ENCODE measurements at regions not wholly inside any gene's neighbourhood (a gene's known extent, or its start where the extent isn't known, plus 50 kb on each side); places are given as distances from the start of the nearest gene placed in this dataset.

- Histone ChIP-seq H3K27me3 (ENCODE audit: control insufficient read depth in 2 of 2, insufficient read depth in 2 of 2, low read length in 2 of 2) (no peaks in the 10 kb centered on the region), H3K79me2 (ENCODE audit: control insufficient read depth, insufficient read depth, low read length) (no peaks in the 10 kb centered on the region), H3K9me1 (ENCODE audit: control insufficient read depth, insufficient read depth, low read length) (no peaks in the 10 kb centered on the region), H3K4me2 (ENCODE audit: insufficient read depth, low read length) (no peak overlapping the region), H3K4me1 (replicated peaks in 1 of 2; ENCODE audit: control insufficient read depth in 2 of 2, insufficient read depth in 2 of 2, low read length in 2 of 2) (no peaks in the 10 kb centered on the region), H3K9ac (ENCODE audit: insufficient read depth in 1 of 2, low read depth in 2 of 2, low read length in 2 of 2) (no peak overlapping the region), H3K27ac (ENCODE audit: extremely low read depth, low read depth, low read length) (no peak overlapping the region), H3K9me3 (replicated peaks; ENCODE audit: control insufficient read depth, insufficient read depth, low read depth, low read length) (no peaks in the 10 kb centered on the region), H4K20me1 (replicated peaks; ENCODE audit: control insufficient read depth, insufficient read depth, low read length) (no peaks in the 10 kb centered on the region), H3K36me3 (ENCODE audit: control insufficient read depth, insufficient read depth, low read length) (no peaks in the 10 kb centered on the region), H2AFZ (ENCODE audit: low read depth, low read length) (no peak overlapping the region), H3K4me3 (no peak overlapping the region)
- ChIA-PET CTCF (ENCODE audit: low intra/inter-chr PET ratio) (no interaction called here), POLR2A (no interaction called here)
- BruUV-seq (replicated peaks) = no TSS peak
- in situ Hi-C loops (cut with MboI) = no loop called here
- ATAC-seq (no peak), FAIRE-seq (no peak), DNase-seq (ENCODE audit: extremely low read depth in 1 of 4, low spot score in 3 of 4) (no peak)
- 0% methylated on average over 9 of the region's 9 CpGs for WGBS (ENCODE audit: insufficient coverage, low coverage, missing lambda C conversion rate)
- intact Hi-C loops (cut with micrococcal nuclease) = no loop called here
- TF ChIP-seq, protein P1, sequence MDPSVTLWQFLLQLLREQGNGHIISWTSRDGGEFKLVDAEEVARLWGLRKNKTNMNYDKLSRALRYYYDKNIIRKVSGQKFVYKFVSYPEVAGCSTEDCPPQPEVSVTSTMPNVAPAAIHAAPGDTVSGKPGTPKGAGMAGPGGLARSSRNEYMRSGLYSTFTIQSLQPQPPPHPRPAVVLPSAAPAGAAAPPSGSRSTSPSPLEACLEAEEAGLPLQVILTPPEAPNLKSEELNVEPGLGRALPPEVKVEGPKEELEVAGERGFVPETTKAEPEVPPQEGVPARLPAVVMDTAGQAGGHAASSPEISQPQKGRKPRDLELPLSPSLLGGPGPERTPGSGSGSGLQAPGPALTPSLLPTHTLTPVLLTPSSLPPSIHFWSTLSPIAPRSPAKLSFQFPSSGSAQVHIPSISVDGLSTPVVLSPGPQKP (CRISPR knock-in tag; IDR thresholded peaks at IDR 0.05) = no peak
- TF ChIP-seq TRIM24 (IDR thresholded peaks at IDR 0.05) = no peak
- no peak for TF ChIP-seq PHF8 (IDR thresholded peaks at IDR 0.05; ENCODE audit: borderline replicate concordance, low read length)
- no peak for TF ChIP-seq BRCA1 (IDR thresholded peaks at IDR 0.05)
- TF ChIP-seq BRCA1 (CRISPR knock-in tag; IDR thresholded peaks at IDR 0.05) = no peak
- no peak for TF ChIP-seq NFE2L1 (tag; IDR thresholded peaks at IDR 0.05; ENCODE audit: borderline replicate concordance, low read depth)
- TF ChIP-seq, protein P2, sequence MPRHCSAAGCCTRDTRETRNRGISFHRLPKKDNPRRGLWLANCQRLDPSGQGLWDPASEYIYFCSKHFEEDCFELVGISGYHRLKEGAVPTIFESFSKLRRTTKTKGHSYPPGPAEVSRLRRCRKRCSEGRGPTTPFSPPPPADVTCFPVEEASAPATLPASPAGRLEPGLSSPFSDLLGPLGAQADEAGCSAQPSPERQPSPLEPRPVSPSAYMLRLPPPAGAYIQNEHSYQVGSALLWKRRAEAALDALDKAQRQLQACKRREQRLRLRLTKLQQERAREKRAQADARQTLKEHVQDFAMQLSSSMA (CRISPR knock-in tag; IDR thresholded peaks at IDR 0.05) = no peak
- TF ChIP-seq, protein P3, sequence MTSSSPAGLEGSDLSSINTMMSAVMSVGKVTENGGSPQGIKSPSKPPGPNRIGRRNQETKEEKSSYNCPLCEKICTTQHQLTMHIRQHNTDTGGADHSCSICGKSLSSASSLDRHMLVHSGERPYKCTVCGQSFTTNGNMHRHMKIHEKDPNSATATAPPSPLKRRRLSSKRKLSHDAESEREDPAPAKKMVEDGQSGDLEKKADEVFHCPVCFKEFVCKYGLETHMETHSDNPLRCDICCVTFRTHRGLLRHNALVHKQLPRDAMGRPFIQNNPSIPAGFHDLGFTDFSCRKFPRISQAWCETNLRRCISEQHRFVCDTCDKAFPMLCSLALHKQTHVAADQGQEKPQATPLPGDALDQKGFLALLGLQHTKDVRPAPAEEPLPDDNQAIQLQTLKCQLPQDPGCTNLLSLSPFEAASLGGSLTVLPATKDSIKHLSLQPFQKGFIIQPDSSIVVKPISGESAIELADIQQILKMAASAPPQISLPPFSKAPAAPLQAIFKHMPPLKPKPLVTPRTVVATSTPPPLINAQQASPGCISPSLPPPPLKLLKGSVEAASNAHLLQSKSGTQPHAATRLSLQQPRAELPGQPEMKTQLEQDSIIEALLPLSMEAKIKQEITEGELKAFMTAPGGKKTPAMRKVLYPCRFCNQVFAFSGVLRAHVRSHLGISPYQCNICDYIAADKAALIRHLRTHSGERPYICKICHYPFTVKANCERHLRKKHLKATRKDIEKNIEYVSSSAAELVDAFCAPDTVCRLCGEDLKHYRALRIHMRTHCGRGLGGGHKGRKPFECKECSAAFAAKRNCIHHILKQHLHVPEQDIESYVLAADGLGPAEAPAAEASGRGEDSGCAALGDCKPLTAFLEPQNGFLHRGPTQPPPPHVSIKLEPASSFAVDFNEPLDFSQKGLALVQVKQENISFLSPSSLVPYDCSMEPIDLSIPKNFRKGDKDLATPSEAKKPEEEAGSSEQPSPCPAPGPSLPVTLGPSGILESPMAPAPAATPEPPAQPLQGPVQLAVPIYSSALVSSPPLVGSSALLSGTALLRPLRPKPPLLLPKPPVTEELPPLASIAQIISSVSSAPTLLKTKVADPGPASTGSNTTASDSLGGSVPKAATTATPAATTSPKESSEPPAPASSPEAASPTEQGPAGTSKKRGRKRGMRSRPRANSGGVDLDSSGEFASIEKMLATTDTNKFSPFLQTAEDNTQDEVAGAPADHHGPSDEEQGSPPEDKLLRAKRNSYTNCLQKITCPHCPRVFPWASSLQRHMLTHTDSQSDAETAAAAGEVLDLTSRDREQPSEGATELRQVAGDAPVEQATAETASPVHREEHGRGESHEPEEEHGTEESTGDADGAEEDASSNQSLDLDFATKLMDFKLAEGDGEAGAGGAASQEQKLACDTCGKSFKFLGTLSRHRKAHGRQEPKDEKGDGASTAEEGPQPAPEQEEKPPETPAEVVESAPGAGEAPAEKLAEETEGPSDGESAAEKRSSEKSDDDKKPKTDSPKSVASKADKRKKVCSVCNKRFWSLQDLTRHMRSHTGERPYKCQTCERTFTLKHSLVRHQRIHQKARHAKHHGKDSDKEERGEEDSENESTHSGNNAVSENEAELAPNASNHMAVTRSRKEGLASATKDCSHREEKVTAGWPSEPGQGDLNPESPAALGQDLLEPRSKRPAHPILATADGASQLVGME (CRISPR knock-in tag; IDR thresholded peaks at IDR 0.05) = no peak
- TF ChIP-seq ARID3B (CRISPR knock-in tag; IDR thresholded peaks at IDR 0.05; ENCODE audit: borderline replicate concordance) = no peak
- no peak for TF ChIP-seq BRD9 (IDR thresholded peaks at IDR 0.05; ENCODE audit: low read depth, partially characterized antibody)
- TF ChIP-seq SMAD4 (CRISPR knock-in tag; conservative IDR thresholded peaks at IDR 0.05) = no peak
- no peak for TF ChIP-seq ARID1B (IDR thresholded peaks at IDR 0.05)
- TF ChIP-seq CTBP1 (IDR thresholded peaks at IDR 0.05; ENCODE audit: borderline replicate concordance) = no peak
Observed at GRCh38 chr3:159528251-159528895, 460.3 kb upstream of the IL12A start.
